ENCODE measurements at regions not wholly inside any gene's neighbourhood (a gene's known extent, or its start where the extent isn't known, plus 50 kb on each side); places are given as distances from the start of the nearest gene placed in this dataset.

DNA sequence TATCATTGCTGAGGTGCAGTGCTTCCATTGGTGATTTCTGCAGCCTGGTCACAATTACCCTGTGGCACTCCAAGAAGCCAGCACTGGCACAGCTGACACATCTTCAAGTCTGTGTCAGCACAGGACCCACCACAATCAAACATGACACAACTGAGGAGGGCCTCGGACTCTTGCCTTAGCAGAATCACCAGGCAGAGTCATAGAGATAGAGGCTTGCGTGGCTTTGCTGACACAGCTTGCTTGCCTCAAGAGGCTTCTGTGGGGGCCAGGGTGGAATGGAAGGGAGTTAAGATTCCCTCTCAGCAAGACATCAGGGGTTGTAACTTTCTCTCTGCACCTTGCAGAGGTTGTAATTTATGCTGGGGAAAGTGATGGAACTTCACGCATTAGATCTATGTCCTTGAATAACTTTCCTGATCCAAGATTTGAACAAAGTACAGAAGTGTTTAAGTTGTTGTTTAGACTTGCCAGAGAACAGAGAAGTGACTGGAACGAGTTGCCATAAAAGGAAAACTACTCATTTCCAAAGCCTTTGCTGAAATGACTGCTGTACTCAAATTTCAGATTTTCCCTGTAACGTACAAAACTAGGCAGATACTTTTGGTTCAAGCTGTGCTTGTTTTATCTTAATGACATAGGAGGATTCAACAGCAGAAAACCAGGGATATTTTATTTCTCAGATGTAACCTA, 170.7 kb downstream of the DIPK2A start:
- no peak for DNase-seq

DNA sequence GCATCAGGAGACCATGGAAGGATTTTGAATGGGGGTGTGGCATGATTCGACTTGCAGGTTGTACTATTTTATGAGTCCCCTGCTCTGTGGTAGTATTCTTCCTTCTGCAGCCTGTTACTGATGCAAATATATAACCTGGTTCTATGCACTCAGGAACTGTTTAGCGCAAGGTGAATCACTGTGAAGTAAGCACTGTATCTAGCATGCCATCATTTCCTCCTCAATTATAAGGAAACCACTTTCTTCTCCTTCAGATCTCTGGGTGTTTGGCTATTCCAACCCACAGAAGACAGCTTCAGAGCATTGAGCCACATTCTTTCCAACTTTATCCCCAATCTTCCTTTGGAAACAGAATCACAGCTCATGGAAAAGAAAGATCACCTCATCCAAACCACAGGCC, 176.7 kb downstream of the DIPK2A start:
- no peak for DNase-seq

GRCh38 chr3:144151983-144152382, 180.4 kb downstream of the DIPK2A start:
- no peak for DNase-seq

DNA sequence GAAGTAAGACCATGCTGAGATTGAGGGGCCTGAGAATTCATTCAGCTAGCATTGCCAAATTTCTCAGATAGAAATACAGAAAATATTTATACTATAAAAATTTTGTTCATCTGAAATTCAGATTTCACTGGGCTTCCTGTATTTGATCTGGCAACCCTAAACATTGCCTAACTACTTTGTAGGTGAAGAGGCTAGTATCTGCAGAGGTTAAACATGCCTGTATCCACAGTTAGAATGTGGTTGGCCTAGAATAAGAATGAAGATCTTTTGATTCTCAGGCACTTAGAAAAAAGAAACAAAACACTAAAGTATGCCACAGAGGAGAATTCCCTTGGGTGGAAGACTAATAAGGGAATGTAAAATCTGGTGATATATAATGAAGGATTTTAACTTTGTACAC, 189.0 kb downstream of the DIPK2A start:
- DNase-seq, result no peak

- DNase-seq, result no peak
Measured at GRCh38 chr3:144162042-144162441, 190.4 kb downstream of the DIPK2A start.

DNA sequence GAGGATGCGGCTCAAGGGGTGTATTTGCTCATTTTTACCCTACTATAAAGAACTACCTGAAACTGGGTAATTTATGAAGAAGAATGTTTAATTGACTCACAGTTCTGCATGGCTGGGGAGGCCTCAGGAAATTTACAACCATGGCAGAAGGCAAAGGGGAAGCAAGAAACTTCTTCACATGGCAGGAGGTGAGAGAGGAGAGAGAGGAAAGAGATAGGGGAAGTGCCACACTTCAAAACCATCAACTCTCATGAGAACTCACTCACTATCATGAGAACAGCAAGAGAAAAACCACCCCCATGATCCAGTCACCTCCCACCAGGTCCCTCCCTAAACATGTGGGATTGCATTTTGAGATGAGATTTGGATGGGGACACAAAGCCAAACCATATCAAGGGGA, 192.7 kb downstream of the DIPK2A start:
- no peak for DNase-seq

- no peak for DNase-seq
Measured at GRCh38 chr3:144165482-144165881, 193.9 kb downstream of the DIPK2A start.

GRCh38 chr3:144167634-144168033, 196.0 kb downstream of the DIPK2A start:
- no peak for DNase-seq

DNA sequence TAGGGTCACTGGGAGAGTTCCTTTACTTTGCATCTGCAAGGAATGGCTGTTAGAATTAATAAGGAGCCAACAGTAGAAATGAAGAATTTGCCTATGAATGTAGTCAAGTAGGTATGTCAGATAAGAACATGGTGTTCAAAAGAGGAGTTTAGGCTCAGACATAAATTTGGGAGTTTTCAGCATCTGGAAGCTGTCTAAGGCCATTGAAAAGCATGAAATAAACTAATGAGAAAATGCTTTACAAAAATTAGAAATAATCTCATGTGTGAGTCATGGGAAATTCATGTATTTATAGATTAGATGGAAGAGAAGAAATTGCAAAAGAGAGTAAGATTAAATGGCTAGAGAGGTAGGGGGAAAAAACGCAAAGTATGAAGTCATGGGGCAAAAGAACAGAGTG, 201.9 kb downstream of the DIPK2A start:
- no peak for DNase-seq

GRCh38 chr3:144175644-144176425, 204.2 kb downstream of the DIPK2A start:
- no peak for DNase-seq

GRCh38 chr3:144177649-144178048, 206.0 kb downstream of the DIPK2A start:
- DNase-seq, result no peak

DNA sequence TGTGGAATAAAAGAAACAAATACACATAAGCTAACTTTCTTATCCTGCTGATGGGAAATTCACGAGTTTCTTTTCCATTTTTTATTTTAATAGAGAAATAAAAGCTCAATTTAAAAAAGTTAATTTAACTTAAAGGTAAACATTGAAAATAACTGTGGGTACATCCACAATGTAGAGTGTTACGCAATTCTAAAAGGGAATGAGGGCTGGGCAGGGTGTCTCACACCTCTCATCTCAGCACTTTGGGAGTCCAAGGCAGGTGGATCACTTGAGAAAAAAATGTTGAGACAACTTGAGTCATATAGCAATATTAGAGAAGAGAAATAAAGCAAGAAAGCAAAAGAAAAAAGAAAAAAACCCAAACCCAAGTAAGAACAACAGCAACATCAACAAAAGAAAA, 207.0 kb downstream of the DIPK2A start:
- DNase-seq, result no peak

DNA sequence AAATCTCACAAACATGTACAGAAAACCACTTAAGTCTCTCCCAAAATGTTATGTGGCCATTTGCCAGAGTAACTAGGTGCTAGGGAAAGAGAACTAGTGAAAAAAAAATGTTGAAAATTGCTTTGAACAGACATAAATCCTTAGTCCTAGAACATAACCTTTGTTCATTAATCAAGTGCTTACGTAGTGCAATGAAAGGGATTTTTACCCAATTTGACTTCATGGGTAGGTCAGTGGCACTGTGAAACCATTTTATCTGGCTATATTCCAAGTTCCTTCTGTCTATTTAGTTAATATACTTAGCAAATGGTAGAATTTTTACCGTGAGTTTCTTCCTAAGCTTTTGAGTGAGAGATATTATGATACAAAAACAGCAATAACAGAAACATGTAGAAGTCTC, 209.4 kb downstream of the DIPK2A start:
- no peak for DNase-seq

DNA sequence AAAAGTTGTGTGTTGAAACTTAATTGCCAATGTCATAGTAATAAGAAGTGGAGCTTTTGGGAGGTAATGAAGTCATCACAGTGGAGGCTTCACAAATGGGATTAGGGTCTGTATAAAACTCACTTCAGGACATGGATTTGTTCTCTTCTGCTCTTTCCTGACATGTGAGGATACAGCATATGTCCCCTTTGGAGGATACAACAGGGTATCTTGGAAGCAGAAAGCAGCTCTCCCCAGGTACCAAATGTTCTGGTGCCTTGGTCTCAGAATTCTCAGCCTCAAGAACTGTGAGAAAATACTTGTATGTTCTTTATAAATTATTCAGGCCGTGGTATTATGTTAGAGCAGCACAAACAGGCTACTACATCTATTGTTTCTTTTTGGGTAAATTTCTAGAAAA, 210.9 kb downstream of the DIPK2A start:
- no peak for DNase-seq

GRCh38 chr3:144185276-144185675, 213.7 kb downstream of the DIPK2A start:
- DNase-seq, result no peak

DNA sequence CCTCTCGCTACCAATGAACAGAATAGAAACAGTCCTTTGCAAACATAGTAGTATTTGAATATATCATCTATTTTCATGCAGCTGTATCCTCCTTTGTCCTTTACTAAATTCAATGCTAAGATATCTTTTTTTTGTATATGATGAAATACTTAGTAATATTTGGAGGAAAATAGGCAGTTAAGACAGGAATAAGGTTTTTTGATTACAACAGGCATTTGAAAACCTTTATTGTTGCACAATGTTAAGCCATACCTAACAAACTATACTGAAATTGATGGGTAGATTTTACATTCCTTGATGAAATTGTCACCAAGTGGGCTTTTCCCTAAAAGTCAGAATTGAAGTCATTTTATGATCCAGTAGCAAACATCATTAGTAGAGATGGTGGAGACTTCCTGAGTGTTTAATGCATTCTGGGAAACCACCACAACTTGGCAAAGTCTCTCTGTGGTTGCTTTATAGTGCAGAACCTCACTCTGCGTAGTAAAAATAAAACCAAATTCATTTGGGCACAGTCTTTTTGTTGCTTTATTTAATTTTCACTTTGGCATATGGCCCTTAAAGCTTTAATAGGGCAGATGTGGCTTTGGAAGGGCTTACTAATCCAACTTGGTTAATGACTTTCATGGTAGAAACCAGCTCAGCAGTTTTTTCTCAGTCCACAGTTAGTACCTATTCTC, 216.0 kb downstream of the DIPK2A start:
- no peak for DNase-seq

DNA sequence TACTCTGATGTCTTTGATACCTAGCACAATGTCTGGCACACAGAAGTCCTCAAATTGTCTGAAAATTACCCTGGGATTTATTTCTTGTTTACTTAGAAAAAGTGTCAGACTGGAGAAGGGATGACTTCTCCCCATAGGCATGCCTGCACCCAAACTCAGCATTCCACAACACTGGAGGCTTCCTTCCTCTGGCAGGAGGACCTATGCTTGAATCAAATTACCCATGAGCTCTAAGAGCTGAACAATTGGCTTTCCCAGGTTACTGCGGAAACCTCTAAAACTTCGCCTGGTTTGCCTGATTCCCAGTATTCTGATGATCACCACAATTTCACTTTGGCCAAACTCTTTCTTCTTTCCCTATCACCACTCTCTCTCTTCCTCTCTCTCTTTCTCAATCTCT, 217.4 kb downstream of the DIPK2A start:
- no peak for DNase-seq

GRCh38 chr3:144197116-144197515, 225.5 kb downstream of the DIPK2A start:
- DNase-seq, result no peak

- no peak for DNase-seq
Measured at GRCh38 chr3:144197582-144197981, 226.0 kb downstream of the DIPK2A start.

- no peak for DNase-seq
Measured at GRCh38 chr3:144200004-144200403, 228.4 kb downstream of the DIPK2A start.

GRCh38 chr3:144200466-144200865, 228.8 kb downstream of the DIPK2A start:
- no peak for DNase-seq

- no peak for DNase-seq
Measured at GRCh38 chr3:144221761-144222160, 250.1 kb downstream of the DIPK2A start.

DNA sequence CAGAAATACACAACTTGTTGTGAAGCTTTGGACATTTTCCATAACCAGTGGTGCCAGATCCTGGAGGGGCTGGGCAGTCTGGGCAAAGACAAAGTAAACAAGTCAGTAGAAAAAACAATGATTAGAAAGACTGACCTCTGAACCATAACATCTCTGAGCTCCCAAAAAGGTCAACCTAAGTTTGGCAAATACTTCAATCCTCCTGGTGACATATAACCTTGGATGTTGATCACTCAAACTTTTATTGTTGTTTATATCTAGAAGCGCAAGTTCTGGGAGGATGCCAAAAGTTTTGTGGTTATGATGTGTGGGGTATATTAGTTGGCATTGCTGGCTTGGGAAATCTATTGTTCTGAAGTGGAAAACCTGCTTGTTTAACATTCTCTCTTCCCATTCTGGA, 257.7 kb downstream of the DIPK2A start:
- no peak for DNase-seq

- no peak for DNase-seq
Measured at GRCh38 chr3:144229953-144230352, 258.3 kb downstream of the DIPK2A start.
